ENCODE measurements at regions not wholly inside any gene's neighbourhood (a gene's known extent, or its start where the extent isn't known, plus 50 kb on each side); places are given as distances from the start of the nearest gene placed in this dataset.

GRCh38 chr4:180710628-180711337, 1532.4 kb upstream of the TENM3 start:
- Histone ChIP-seq H3K27ac (ENCODE audit: low read depth in 1 of 2, low read length in 2 of 2) (no peak overlapping the region), H3K4me1 (ENCODE audit: control insufficient read depth in 1 of 2, insufficient read depth in 2 of 2, low read length in 2 of 2) (no peaks in the 10 kb centered on the region), H3K79me2 (ENCODE audit: insufficient read depth, low read length) (no peaks in the 10 kb centered on the region), H2AFZ (ENCODE audit: insufficient read depth, low read depth, low read length, poor library complexity, severe bottlenecking) (no peak overlapping the region), H4K20me1 (ENCODE audit: insufficient read depth, low read length) (no peaks in the 10 kb centered on the region), H3K4me2 (replicated peaks; ENCODE audit: extremely low read depth, low read length, poor library complexity, severe bottlenecking) (no peak overlapping the region), H3K4me3 (replicated peaks in 1 of 3; ENCODE audit: low read depth in 2 of 3, low read length in 3 of 3) (no peak overlapping the region), H3K9ac (ENCODE audit: insufficient read depth, low read length, poor library complexity, severe bottlenecking) (no peak overlapping the region), H3K9me3 (replicated peaks in 1 of 2; ENCODE audit: control insufficient read depth in 1 of 2, insufficient read depth in 1 of 2, low read length in 2 of 2) (no peaks in the 10 kb centered on the region), H3K36me3 (replicated peaks in 1 of 2; ENCODE audit: control insufficient read depth in 1 of 2, insufficient read depth in 2 of 2, low read length in 2 of 2) (no peaks in the 10 kb centered on the region), H3K27me3 (ENCODE audit: control insufficient read depth in 2 of 2, insufficient read depth in 2 of 2, low read length in 2 of 2) (no peaks in the 10 kb centered on the region)
- DNase-seq = no peak
- intact Hi-C loops (cut with micrococcal nuclease) = no loop called here
- Mint-ChIP-seq H3K36me3 (no peaks in the 10 kb centered on the region), H3K27ac (no peak overlapping the region), H3K4me1 (no peaks in the 10 kb centered on the region), H3K27me3 (ENCODE audit: low read depth in 3 of 3) (peaks cover 0 to 3% (median 1%) of the 10 kb centered on the region in 3 donors), H3K4me3 (no peak overlapping the region), H3K9me3 (peaks cover 3 to 12% (median 5%) of the 10 kb centered on the region in 7 donors)
- no peak for TF ChIP-seq CTCF (IDR thresholded peaks at IDR 0.05)
- 61% methylated on average over 2 of the region's 5 CpGs for WGBS (ENCODE audit: insufficient coverage)

- H4K20me1 ChIP-seq (ENCODE audit: insufficient read depth, low read length) = no peaks in the 10 kb centered on the region
- H3K27ac ChIP-seq (ENCODE audit: low read depth in 1 of 2, low read length in 2 of 2) = no peak overlapping the region
- no peak overlapping the region for H3K4me2 ChIP-seq (replicated peaks; ENCODE audit: extremely low read depth, low read length, poor library complexity, severe bottlenecking)
- Mint-ChIP-seq H3K36me3 (no peaks in the 10 kb centered on the region), H3K27ac (no peak overlapping the region), H3K9me3 (peaks cover 0 to 9% (median 2%) of the 10 kb centered on the region in 7 donors), H3K4me3 (no peak overlapping the region), H3K4me1 (no peaks in the 10 kb centered on the region), H3K27me3 (ENCODE audit: low read depth in 3 of 3) (no peaks in the 10 kb centered on the region)
- no peaks in the 10 kb centered on the region for H3K4me1 ChIP-seq (ENCODE audit: control insufficient read depth in 1 of 2, insufficient read depth in 2 of 2, low read length in 2 of 2)
- no peak for DNase-seq
- no peak for TF ChIP-seq CTCF (IDR thresholded peaks at IDR 0.05)
- peaks cover 0 to 8% of the 10 kb centered on the region in 2 donors for H3K9me3 ChIP-seq (replicated peaks in 1 of 2; ENCODE audit: control insufficient read depth in 1 of 2, insufficient read depth in 1 of 2, low read length in 2 of 2)
- H3K27me3 ChIP-seq (ENCODE audit: control insufficient read depth in 2 of 2, insufficient read depth in 2 of 2, low read length in 2 of 2) = no peaks in the 10 kb centered on the region
- H3K36me3 ChIP-seq (replicated peaks in 1 of 2; ENCODE audit: control insufficient read depth in 1 of 2, insufficient read depth in 2 of 2, low read length in 2 of 2) = no peaks in the 10 kb centered on the region
- H3K9ac ChIP-seq (ENCODE audit: insufficient read depth, low read length, poor library complexity, severe bottlenecking) = no peak overlapping the region
- no peaks in the 10 kb centered on the region for H3K79me2 ChIP-seq (ENCODE audit: insufficient read depth, low read length)
- no peak overlapping the region for H3K4me3 ChIP-seq (replicated peaks in 1 of 3; ENCODE audit: low read depth in 2 of 3, low read length in 3 of 3)
- intact Hi-C loops (cut with micrococcal nuclease) = no loop called here
- H2AFZ ChIP-seq (ENCODE audit: insufficient read depth, low read depth, low read length, poor library complexity, severe bottlenecking) = no peak overlapping the region
- no CpG with 5 or more reads among the region's 4 CpGs for WGBS (ENCODE audit: insufficient coverage)
Measured at GRCh38 chr4:180717451-180718033, 1525.7 kb upstream of the TENM3 start.

All from CD14-positive monocyte (primary cell).